Gastrocnemius medialis (tissue), 4 donors: ENCODE measurements at regions not wholly inside any gene's neighbourhood (a gene's known extent, or its start where the extent isn't known, plus 50 kb on each side); places are given as distances from the start of the nearest gene placed in this dataset.

ENCODE experiments used
- ATAC-seq, 2 donors: fragments of 150-250 bp; one replicate each; pipeline ENCODE4 v1.9.1; 2016
- DNase-seq, 2 donors: peaks; one replicate each; pipeline ENCODE4 v3.0.0-alpha.2; 2019
- H3K27ac ChIP-seq, 4 donors: fragments of 200-600 bp; sonication (generic); 1 replicate in 1 of 4; 2 replicates in 3 of 4; pipeline ENCODE4 v1.5.1; 2016 to 2018; ENCODE audit warnings: mild to moderate bottlenecking in 2 of 4, moderate library complexity in 1 of 4
- H3K27me3 ChIP-seq, 3 donors: fragments of 200-600 bp; sonication (generic) in 2 of 3; 1 replicate in 1 of 3; 2 replicates in 2 of 3; pipeline versions ENCODE4 v1.5.1 to v1.6.0; 2016 to 2019; ENCODE audit warnings: mild to moderate bottlenecking in 1 of 3, moderate library complexity in 1 of 3
- H3K36me3 ChIP-seq, 2 donors: fragments of 200-600 bp; sonication (generic) in 1 of 2; one replicate each; pipeline ENCODE4 v1.5.1; 2017 to 2018
- H3K4me1 ChIP-seq, 2 donors: fragments of 200-600 bp; sonication (generic) in 1 of 2; one replicate each; pipeline ENCODE4 v1.5.1; 2016 to 2017; ENCODE audit warnings: mild to moderate bottlenecking in 2 of 2
- H3K4me3 ChIP-seq, 4 donors: fragments of 200-600 bp; sonication (generic) in 3 of 4; 1 replicate in 1 of 4; 2 replicates in 3 of 4; pipeline ENCODE4 v1.5.1; 2016 to 2019; ENCODE audit warnings: mild to moderate bottlenecking in 2 of 4
- H3K9me3 ChIP-seq, 3 donors: fragments of 200-600 bp; sonication (generic) in 2 of 3; 1 replicate in 1 of 3; 2 replicates in 2 of 3; pipeline ENCODE4 v1.5.1; 2016 to 2019
- CTCF ChIP-seq, 5 experiments: fragments of 450-650 bp in 3 of 5; fragments of 200-600 bp in 2 of 5; sonication (generic) in 2 of 5; IDR thresholded peaks in 4 of 5; conservative IDR thresholded peaks in 1 of 5; 1 replicate in 4 of 5; 2 replicates in 1 of 5; pipeline ENCODE4 v1.5.1; 2016 to 2019; ENCODE audit warnings: antibody characterized with exemption in 5 of 5, mild to moderate bottlenecking in 3 of 5, moderate library complexity in 3 of 5
- POLR2A ChIP-seq, 2 donors: fragments of 450-650 bp; IDR thresholded peaks; one replicate each; pipeline ENCODE4 v1.6.1; 2017; ENCODE audit warnings: antibody characterized with exemption in 2 of 2, mild to moderate bottlenecking in 2 of 2, moderate library complexity in 2 of 2
- in situ Hi-C, 4 donors: fragments of 200-750 bp; cut with MboI; loops; one replicate each; pipeline versions ENCODE4 v1.15.0 to v1.8.0; 2017; ENCODE audit warnings: low sequenced_read_pairs in 4 of 4
- intact Hi-C: fragments of 100-400 bp; cut with DNase I; formaldehyde crosslinking; loops from one replicate; pipeline ENCODE4 v1.15.1; 2023; ENCODE audit warnings: low total_unique reads

GRCh38 chr10:47098238-47098637, 187.0 kb downstream of the PTPN20 start:
- no peaks in the 10 kb centered on the region for H3K4me1 ChIP-seq
- no peak overlapping the region for H3K4me3 ChIP-seq
- no peak for DNase-seq
- in situ Hi-C loops (no loop called here), intact Hi-C loops (no loop called here)
- no peak for TF ChIP-seq POLR2A (IDR thresholded peaks at IDR 0.05)
- TF ChIP-seq CTCF (IDR thresholded peaks at IDR 0.05 in 4 of 5, conservative IDR thresholded peaks at IDR 0.05 in 1 of 5) = no peak
- no peaks in the 10 kb centered on the region for H3K9me3 ChIP-seq
- no peak for ATAC-seq
- H3K27me3 ChIP-seq = no peaks in the 10 kb centered on the region
- H3K36me3 ChIP-seq = no peaks in the 10 kb centered on the region
- no peak overlapping the region for H3K27ac ChIP-seq

GRCh38 chr10:47098964-47099363, 187.7 kb downstream of the PTPN20 start:
- no peak overlapping the region for H3K27ac ChIP-seq
- intact Hi-C loops (no loop called here), in situ Hi-C loops (no loop called here)
- H3K4me1 ChIP-seq = no peaks in the 10 kb centered on the region
- H3K27me3 ChIP-seq = no peaks in the 10 kb centered on the region
- TF ChIP-seq CTCF (IDR thresholded peaks at IDR 0.05 in 4 of 5, conservative IDR thresholded peaks at IDR 0.05 in 1 of 5) (no peak), POLR2A (IDR thresholded peaks at IDR 0.05) (no peak)
- no peak for ATAC-seq
- no peak overlapping the region for H3K4me3 ChIP-seq
- H3K36me3 ChIP-seq = no peaks in the 10 kb centered on the region
- H3K9me3 ChIP-seq = no peaks in the 10 kb centered on the region
- no peak for DNase-seq

- Histone ChIP-seq H3K9me3 (no peaks in the 10 kb centered on the region), H3K27ac (no peak overlapping the region), H3K27me3 (no peaks in the 10 kb centered on the region), H3K36me3 (no peaks in the 10 kb centered on the region), H3K4me3 (no peak overlapping the region), H3K4me1 (no peaks in the 10 kb centered on the region)
- in situ Hi-C loops = no loop called here
- DNase-seq (no peak), ATAC-seq (no peak)
- TF ChIP-seq POLR2A (IDR thresholded peaks at IDR 0.05) (no peak), CTCF (IDR thresholded peaks at IDR 0.05 in 4 of 5, conservative IDR thresholded peaks at IDR 0.05 in 1 of 5) (no peak)
- intact Hi-C loops = no loop called here
Observed at GRCh38 chr10:47099474-47099873, 188.2 kb downstream of the PTPN20 start.

GRCh38 chr10:47101196-47101595, 190.0 kb downstream of the PTPN20 start:
- no peak for TF ChIP-seq POLR2A (IDR thresholded peaks at IDR 0.05)
- no peak for TF ChIP-seq CTCF (IDR thresholded peaks at IDR 0.05 in 4 of 5, conservative IDR thresholded peaks at IDR 0.05 in 1 of 5)
- no peaks in the 10 kb centered on the region for H3K27me3 ChIP-seq
- no peak overlapping the region for H3K27ac ChIP-seq
- H3K9me3 ChIP-seq = no peaks in the 10 kb centered on the region
- no peaks in the 10 kb centered on the region for H3K36me3 ChIP-seq
- intact Hi-C loops (no loop called here), in situ Hi-C loops (no loop called here)
- DNase-seq = no peak
- peaks cover 0 to 8% of the 10 kb centered on the region in 2 donors for H3K4me1 ChIP-seq
- no peak for ATAC-seq
- no peak overlapping the region for H3K4me3 ChIP-seq

GRCh38 chr10:47101807-47102206, 190.6 kb downstream of the PTPN20 start:
- intact Hi-C loops (no loop called here), in situ Hi-C loops (no loop called here)
- Histone ChIP-seq H3K27me3 (no peaks in the 10 kb centered on the region), H3K4me3 (no peak overlapping the region), H3K9me3 (no peaks in the 10 kb centered on the region), H3K27ac (no peak overlapping the region), H3K36me3 (no peaks in the 10 kb centered on the region), H3K4me1 (peaks cover 0 to 8% of the 10 kb centered on the region in 2 donors)
- TF ChIP-seq POLR2A (IDR thresholded peaks at IDR 0.05) = no peak
- no peak for TF ChIP-seq CTCF (IDR thresholded peaks at IDR 0.05 in 4 of 5, conservative IDR thresholded peaks at IDR 0.05 in 1 of 5)
- DNase-seq (no peak), ATAC-seq (no peak)
